GM19239 (cell line): ENCODE measurements at regions not wholly inside any gene's neighbourhood (a gene's known extent, or its start where the extent isn't known, plus 50 kb on each side); places are given as distances from the start of the nearest gene placed in this dataset.

Experiments used
- DNase-seq: peaks from one replicate; pipeline ENCODE4 v3.0.0; 2011; ENCODE audit warnings: low spot score; ENCODE audit not compliant: insufficient read length
- FAIRE-seq: peaks from 2 replicates; lab custom pipeline; 2011; peaks lifted over from hg19 to GRCh38; lab: Jason Lieb, UNC

GRCh38 chr7:156204820-156205219 lies 392.6 kb upstream of the SHH start:
- DNase-seq = no peak
- FAIRE-seq = no peak

GRCh38 chr7:156203923-156204322 lies 391.7 kb upstream of the SHH start:
- DNase-seq = no peak
- no peak for FAIRE-seq

- DNase-seq (no peak), FAIRE-seq (no peak)
Measured at GRCh38 chr7:156198277-156198676, 386.0 kb upstream of the SHH start.

- no peak for DNase-seq
- no peak for FAIRE-seq
Measured at GRCh38 chr7:156196649-156197048, 384.4 kb upstream of the SHH start.

- DNase-seq = no peak
- FAIRE-seq = no peak
Measured at GRCh38 chr7:156195276-156195675, 383.0 kb upstream of the SHH start.

GRCh38 chr7:156194813-156195212 lies 382.6 kb upstream of the SHH start:
- FAIRE-seq = no peak
- DNase-seq = no peak

GRCh38 chr7:156192921-156193320 lies 380.7 kb upstream of the SHH start:
- DNase-seq (no peak), FAIRE-seq (no peak)

GRCh38 chr7:156191090-156191489 lies 378.8 kb upstream of the SHH start:
- FAIRE-seq (no peak), DNase-seq (no peak)

- DNase-seq = no peak
- no peak for FAIRE-seq
Measured at GRCh38 chr7:156185076-156185475, 372.8 kb upstream of the SHH start.

- DNase-seq (no peak), FAIRE-seq (no peak)
Measured at GRCh38 chr7:156184164-156184563, 371.9 kb upstream of the SHH start.

- FAIRE-seq (no peak), DNase-seq (no peak)
Measured at GRCh38 chr7:156180451-156181229, 368.4 kb upstream of the SHH start.

GRCh38 chr7:156179872-156180390 lies 367.7 kb upstream of the SHH start:
- FAIRE-seq (no peak), DNase-seq (no peak)

GRCh38 chr7:156178857-156179256 lies 366.6 kb upstream of the SHH start:
- DNase-seq = no peak
- FAIRE-seq = no peak

- FAIRE-seq (no peak), DNase-seq (no peak)
Measured at GRCh38 chr7:156178214-156178613, 366.0 kb upstream of the SHH start.

- no peak for DNase-seq
- no peak for FAIRE-seq
Measured at GRCh38 chr7:156177422-156178055, 365.3 kb upstream of the SHH start.

- DNase-seq (no peak), FAIRE-seq (no peak)
Measured at GRCh38 chr7:156176039-156176438, 363.8 kb upstream of the SHH start.

- no peak for DNase-seq
Measured at GRCh38 chr7:156175003-156175402, 362.7 kb upstream of the SHH start.

GRCh38 chr7:156174428-156174827 lies 362.2 kb upstream of the SHH start:
- no peak for DNase-seq
- no peak for FAIRE-seq

More at GRCh38 chr7:156175003-156175402, 362.7 kb upstream of the SHH start:
- no peak for FAIRE-seq

GRCh38 chr7:156173748-156174353 lies 361.6 kb upstream of the SHH start:
- DNase-seq (no peak), FAIRE-seq (no peak)

GRCh38 chr7:156173346-156173745 lies 361.1 kb upstream of the SHH start:
- DNase-seq = no peak
- FAIRE-seq = no peak

- FAIRE-seq (no peak), DNase-seq (no peak)
Measured at GRCh38 chr7:156172638-156173037, 360.4 kb upstream of the SHH start.
